HG02571 (cell line): ENCODE measurements at regions not wholly inside any gene's neighbourhood (a gene's known extent, or its start where the extent isn't known, plus 50 kb on each side); places are given as distances from the start of the nearest gene placed in this dataset.
"Not testable (repeated sequence)": the region's sequence is repeated elsewhere in the genome, so short reads cannot be mapped to it uniquely, and the experiment has no call there.

Experiments used
- ATAC-seq: cut with Tn5 transposase; IDR thresholded peaks from one replicate; pipeline ENCODE4 v1.9.1; 2021; ENCODE audit warnings: mild to moderate bottlenecking, moderate library complexity; ENCODE audit not compliant: unreplicated experiment

GRCh38 chr1:181253601-181254000, 165.1 kb downstream of the IER5 start:
- not testable (repeated sequence) for ATAC-seq

- no peak for ATAC-seq
Measured at GRCh38 chr1:181255270-181255929, 166.9 kb downstream of the IER5 start.

- peak; percentile 93 for ATAC-seq
Measured at GRCh38 chr1:181257117-181257516, 168.6 kb downstream of the IER5 start.

- no peak for ATAC-seq
Measured at GRCh38 chr1:181259026-181259745, 170.7 kb downstream of the IER5 start.

- no peak for ATAC-seq
Measured at GRCh38 chr1:181260271-181260670, 171.8 kb downstream of the IER5 start.

- ATAC-seq: no peak
Measured at GRCh38 chr1:181260994-181261393, 172.5 kb downstream of the IER5 start.

- ATAC-seq: no peak
Measured at GRCh38 chr1:181262069-181262468, 173.6 kb downstream of the IER5 start.

- ATAC-seq: no peak
Measured at GRCh38 chr1:181263444-181263843, 174.9 kb downstream of the IER5 start.

GRCh38 chr1:181264821-181265220, 176.3 kb downstream of the IER5 start:
- no peak for ATAC-seq

- no peak for ATAC-seq
Measured at GRCh38 chr1:181284978-181285377, 196.5 kb downstream of the IER5 start.

- ATAC-seq: no peak
Measured at GRCh38 chr1:181295217-181295616, 188.1 kb upstream of the CACNA1E start.

GRCh38 chr1:181296180-181296579, 187.1 kb upstream of the CACNA1E start:
- ATAC-seq: no peak

GRCh38 chr1:181308098-181308497, 175.2 kb upstream of the CACNA1E start:
- ATAC-seq: no peak

- no peak for ATAC-seq
Measured at GRCh38 chr1:181310560-181310959, 172.8 kb upstream of the CACNA1E start.

GRCh38 chr1:181312946-181313345, 170.4 kb upstream of the CACNA1E start:
- no peak for ATAC-seq

- no peak for ATAC-seq
Measured at GRCh38 chr1:181313466-181313865, 169.9 kb upstream of the CACNA1E start.

GRCh38 chr1:181314010-181314409, 169.3 kb upstream of the CACNA1E start:
- ATAC-seq: no peak

- no peak for ATAC-seq
Measured at GRCh38 chr1:181314959-181315358, 168.4 kb upstream of the CACNA1E start.

- ATAC-seq: no peak
Measured at GRCh38 chr1:181317261-181317930, 165.9 kb upstream of the CACNA1E start.

GRCh38 chr1:181318022-181318857, 165.1 kb upstream of the CACNA1E start:
- no peak for ATAC-seq

- ATAC-seq: no peak
Measured at GRCh38 chr1:181318858-181319235, 164.5 kb upstream of the CACNA1E start.
